ENCODE measurements at regions not wholly inside any gene's neighbourhood (a gene's known extent, or its start where the extent isn't known, plus 50 kb on each side); places are given as distances from the start of the nearest gene placed in this dataset.

- Histone ChIP-seq H3K27ac (ENCODE audit: low read length) (no peak overlapping the region), H3K4me3 (ENCODE audit: low read depth in 2 of 2, low read length in 2 of 2) (no peak overlapping the region), H3K36me3 (ENCODE audit: control insufficient read depth, insufficient read depth, low read length) (no peaks in the 10 kb centered on the region), H3K4me1 (ENCODE audit: control insufficient read depth, insufficient read depth, low read length) (no peaks in the 10 kb centered on the region), H3K27me3 (ENCODE audit: control insufficient read depth, insufficient read depth, low read length) (no peaks in the 10 kb centered on the region), H3K9me3 (ENCODE audit: control insufficient read depth, insufficient read depth, low read depth, low read length) (no peaks in the 10 kb centered on the region)
- ChIA-PET POLR2A (no interaction called here), CTCF (no interaction called here)
- intact Hi-C loops (cut with micrococcal nuclease; ENCODE audit: unreplicated experiment) = no loop called here
- in situ Hi-C loops (cut with HindIII; ENCODE audit: low pct_unique_long_range_greater_than_20kb, low sequenced_read_pairs) = no loop called here
- no TSS peak for BruUV-seq (replicated peaks)
- ATAC-seq (no peak), DNase-seq (ENCODE audit: low read depth, low spot score) (no peak)
- TF ChIP-seq TCF7L2 (IDR thresholded peaks at IDR 0.05; ENCODE audit: low read depth, low read length) = no peak
- TF ChIP-seq CTCF (IDR thresholded peaks at IDR 0.05) = no peak
- TF ChIP-seq POLR2AphosphoS5 (IDR thresholded peaks at IDR 0.05; ENCODE audit: low read depth, low read length) = no peak
- TF ChIP-seq, protein P1, sequence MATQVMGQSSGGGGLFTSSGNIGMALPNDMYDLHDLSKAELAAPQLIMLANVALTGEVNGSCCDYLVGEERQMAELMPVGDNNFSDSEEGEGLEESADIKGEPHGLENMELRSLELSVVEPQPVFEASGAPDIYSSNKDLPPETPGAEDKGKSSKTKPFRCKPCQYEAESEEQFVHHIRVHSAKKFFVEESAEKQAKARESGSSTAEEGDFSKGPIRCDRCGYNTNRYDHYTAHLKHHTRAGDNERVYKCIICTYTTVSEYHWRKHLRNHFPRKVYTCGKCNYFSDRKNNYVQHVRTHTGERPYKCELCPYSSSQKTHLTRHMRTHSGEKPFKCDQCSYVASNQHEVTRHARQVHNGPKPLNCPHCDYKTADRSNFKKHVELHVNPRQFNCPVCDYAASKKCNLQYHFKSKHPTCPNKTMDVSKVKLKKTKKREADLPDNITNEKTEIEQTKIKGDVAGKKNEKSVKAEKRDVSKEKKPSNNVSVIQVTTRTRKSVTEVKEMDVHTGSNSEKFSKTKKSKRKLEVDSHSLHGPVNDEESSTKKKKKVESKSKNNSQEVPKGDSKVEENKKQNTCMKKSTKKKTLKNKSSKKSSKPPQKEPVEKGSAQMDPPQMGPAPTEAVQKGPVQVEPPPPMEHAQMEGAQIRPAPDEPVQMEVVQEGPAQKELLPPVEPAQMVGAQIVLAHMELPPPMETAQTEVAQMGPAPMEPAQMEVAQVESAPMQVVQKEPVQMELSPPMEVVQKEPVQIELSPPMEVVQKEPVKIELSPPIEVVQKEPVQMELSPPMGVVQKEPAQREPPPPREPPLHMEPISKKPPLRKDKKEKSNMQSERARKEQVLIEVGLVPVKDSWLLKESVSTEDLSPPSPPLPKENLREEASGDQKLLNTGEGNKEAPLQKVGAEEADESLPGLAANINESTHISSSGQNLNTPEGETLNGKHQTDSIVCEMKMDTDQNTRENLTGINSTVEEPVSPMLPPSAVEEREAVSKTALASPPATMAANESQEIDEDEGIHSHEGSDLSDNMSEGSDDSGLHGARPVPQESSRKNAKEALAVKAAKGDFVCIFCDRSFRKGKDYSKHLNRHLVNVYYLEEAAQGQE (IDR thresholded peaks at IDR 0.05; ENCODE audit: insufficient read depth in 1 of 2, low read depth in 2 of 2, low read length in 1 of 2) = no peak
- TF ChIP-seq SIN3A (IDR thresholded peaks at IDR 0.05; ENCODE audit: borderline replicate concordance, insufficient read depth, low read depth, low read length) = no peak
Measured at GRCh38 chr9:135223831-135224230, 136.4 kb downstream of the OLFM1 start.

- ChIA-PET CTCF (no interaction called here), POLR2A (no interaction called here)
- no peak overlapping the region for H3K4me3 ChIP-seq (ENCODE audit: low read depth in 2 of 2, low read length in 2 of 2)
- no peaks in the 10 kb centered on the region for H3K36me3 ChIP-seq (ENCODE audit: control insufficient read depth, insufficient read depth, low read length)
- no peak for ATAC-seq
- intact Hi-C loops (cut with micrococcal nuclease; ENCODE audit: unreplicated experiment) = no loop called here
- BruUV-seq (replicated peaks) = no TSS peak
- no peak for DNase-seq (ENCODE audit: low read depth, low spot score)
- in situ Hi-C loops (cut with HindIII; ENCODE audit: low pct_unique_long_range_greater_than_20kb, low sequenced_read_pairs) = no loop called here
- no peak for TF ChIP-seq TCF7L2 (IDR thresholded peaks at IDR 0.05; ENCODE audit: low read depth, low read length)
- TF ChIP-seq, protein P1 (IDR thresholded peaks at IDR 0.05; ENCODE audit: insufficient read depth in 1 of 2, low read depth in 2 of 2, low read length in 1 of 2) = no peak
- H3K9me3 ChIP-seq (ENCODE audit: control insufficient read depth, insufficient read depth, low read depth, low read length) = no peaks in the 10 kb centered on the region
- H3K4me1 ChIP-seq (ENCODE audit: control insufficient read depth, insufficient read depth, low read length) = no peaks in the 10 kb centered on the region
- no peaks in the 10 kb centered on the region for H3K27me3 ChIP-seq (ENCODE audit: control insufficient read depth, insufficient read depth, low read length)
- H3K27ac ChIP-seq (ENCODE audit: low read length) = no peak overlapping the region
Measured at GRCh38 chr9:135224286-135224877, 136.9 kb downstream of the OLFM1 start.
